MM.1S (cell line): ENCODE measurements at regions not wholly inside any gene's neighbourhood (a gene's known extent, or its start where the extent isn't known, plus 50 kb on each side); places are given as distances from the start of the nearest gene placed in this dataset.

Source experiments
- DNase-seq: peaks from one replicate; pipeline ENCODE4 v3.0.0-alpha.2; 2015
- H2AFZ ChIP-seq: fragments of 300-600 bp; sonication (generic); 2 replicates; pipeline ENCODE4 v1.6.0; 2016; ENCODE audit warnings: antibody characterized with exemption, low read length
- H3F3A ChIP-seq: fragments of 300-600 bp; sonication (generic); 2 replicates; pipeline ENCODE4 v1.6.1; 2016; ENCODE audit warnings: mild to moderate bottlenecking, antibody characterized with exemption, low read length, moderate library complexity, mixed read lengths; ENCODE audit not compliant: insufficient read depth
- H3K27ac ChIP-seq: fragments of 300-600 bp; sonication (generic); 2 replicates; pipeline ENCODE4 v1.5.1; 2016; ENCODE audit warnings: mild to moderate bottlenecking, low read length
- H3K27me3 ChIP-seq: fragments of 300-600 bp; sonication (generic); replicated peaks from 2 replicates; pipeline ENCODE4 v1.6.0; 2016; ENCODE audit warnings: low read length; ENCODE audit not compliant: insufficient read depth
- H3K36me3 ChIP-seq: fragments of 300-600 bp; sonication (generic); replicated peaks from 2 replicates; pipeline ENCODE4 v1.6.1; 2016; ENCODE audit warnings: mild to moderate bottlenecking, low read length, mixed read lengths; ENCODE audit not compliant: insufficient read depth
- H3K4me1 ChIP-seq: fragments of 300-600 bp; sonication (generic); 2 replicates; pipeline ENCODE4 v1.6.1; 2016; ENCODE audit warnings: low read length, mixed read lengths
- H3K4me2 ChIP-seq: fragments of 300-600 bp; sonication (generic); 2 replicates; pipeline ENCODE4 v1.6.0; 2016; ENCODE audit warnings: low read depth, low read length
- H3K4me3 ChIP-seq: fragments of 300-600 bp; sonication (generic); 2 replicates; pipeline ENCODE4 v1.5.1; 2016; ENCODE audit warnings: low read length, mixed read lengths
- H3K79me2 ChIP-seq: fragments of 300-600 bp; sonication (generic); 2 replicates; pipeline ENCODE4 v1.6.1; 2016; ENCODE audit warnings: mixed run types, low read length, mixed read lengths
- H3K9ac ChIP-seq: fragments of 300-600 bp; sonication (generic); 2 replicates; pipeline ENCODE4 v1.6.1; 2016; ENCODE audit warnings: low read length, mixed read lengths
- H3K9me2 ChIP-seq: fragments of 300-600 bp; sonication (generic); replicated peaks from 2 replicates; pipeline ENCODE4 v1.6.1; 2016; ENCODE audit warnings: mild to moderate bottlenecking, low read length, mixed read lengths; ENCODE audit not compliant: insufficient read depth
- H3K9me3 ChIP-seq: fragments of 300-600 bp; sonication (generic); replicated peaks from 2 replicates; pipeline ENCODE4 v1.6.1; 2016; ENCODE audit warnings: mild to moderate bottlenecking, low read length, mixed read lengths; ENCODE audit not compliant: insufficient read depth
- H4K20me1 ChIP-seq: fragments of 300-600 bp; sonication (generic); 2 replicates; pipeline ENCODE4 v1.6.1; 2016; ENCODE audit warnings: mild to moderate bottlenecking, low read length, moderate library complexity, mixed read lengths; ENCODE audit not compliant: insufficient read depth
- CTCF ChIP-seq: fragments of 300-600 bp; sonication (generic); IDR thresholded peaks from 2 replicates; pipeline ENCODE4 v1.5.1; 2016; ENCODE audit warnings: antibody characterized with exemption, low read length, mixed read lengths
- EZH2 ChIP-seq: fragments of 300-600 bp; sonication (generic); optimal IDR thresholded peaks from 2 replicates; pipeline ENCODE3; 2017; ENCODE audit warnings: low read depth, mild to moderate bottlenecking, antibody characterized with exemption, low read length, mixed read lengths
- EZH2phosphoT487 ChIP-seq: fragments of 300-600 bp; sonication (generic); IDR thresholded peaks from 2 replicates; pipeline ENCODE4 v1.6.1; 2018; ENCODE audit warnings: antibody characterized with exemption, low read length

GRCh38 chr5:34519489-34520220, 136.5 kb upstream of the RAI14 start:
- H3K9ac ChIP-seq: no peak overlapping the region
- H3K36me3 ChIP-seq: no peaks in the 10 kb centered on the region
- H3K27ac ChIP-seq: no peak overlapping the region
- H2AFZ ChIP-seq: no peak overlapping the region
- no peak overlapping the region for H3K4me2 ChIP-seq
- H3K9me3 ChIP-seq: no peaks in the 10 kb centered on the region
- no peaks in the 10 kb centered on the region for H3K4me1 ChIP-seq
- no peaks in the 10 kb centered on the region for H4K20me1 ChIP-seq
- H3K9me2 ChIP-seq: no peaks in the 10 kb centered on the region
- H3K4me3 ChIP-seq: no peak overlapping the region
- H3F3A ChIP-seq: no peaks in the 10 kb centered on the region
- no peaks in the 10 kb centered on the region for H3K79me2 ChIP-seq
- no peaks in the 10 kb centered on the region for H3K27me3 ChIP-seq
- TF ChIP-seq CTCF (no peak), EZH2 (no peak), EZH2phosphoT487 (no peak)
- no peak for DNase-seq

GRCh38 chr5:34521628-34522290, 134.4 kb upstream of the RAI14 start:
- no peak overlapping the region for H3K4me3 ChIP-seq
- no peak overlapping the region for H3K27ac ChIP-seq
- H3K4me1 ChIP-seq: peaks cover 7% of the 10 kb centered on the region; the same call in 1 of the 2 replicates
- no peak overlapping the region for H3K4me2 ChIP-seq
- no peak overlapping the region for H2AFZ ChIP-seq
- H3K9ac ChIP-seq: no peak overlapping the region
- no peaks in the 10 kb centered on the region for H3K9me2 ChIP-seq
- no peaks in the 10 kb centered on the region for H4K20me1 ChIP-seq
- H3K27me3 ChIP-seq: no peaks in the 10 kb centered on the region
- no peaks in the 10 kb centered on the region for H3F3A ChIP-seq
- no peaks in the 10 kb centered on the region for H3K79me2 ChIP-seq
- H3K9me3 ChIP-seq: no peaks in the 10 kb centered on the region
- peak; percentile 10 for DNase-seq
- no peaks in the 10 kb centered on the region for H3K36me3 ChIP-seq
- no peak for TF ChIP-seq CTCF
- no peak for TF ChIP-seq EZH2
- no peak for TF ChIP-seq EZH2phosphoT487

GRCh38 chr5:34522599-34523386, 133.3 kb upstream of the RAI14 start:
- H3K79me2 ChIP-seq: no peaks in the 10 kb centered on the region
- H3K9me2 ChIP-seq: no peaks in the 10 kb centered on the region
- no peak overlapping the region for H3K27ac ChIP-seq
- H3K9me3 ChIP-seq: no peaks in the 10 kb centered on the region
- H3K36me3 ChIP-seq: no peaks in the 10 kb centered on the region
- no peaks in the 10 kb centered on the region for H3K27me3 ChIP-seq
- peak; percentile 74 for TF ChIP-seq CTCF
- TF ChIP-seq EZH2phosphoT487: no peak
- no peak overlapping the region for H3K9ac ChIP-seq
- no peaks in the 10 kb centered on the region for H4K20me1 ChIP-seq
- peak; percentile 80 for DNase-seq
- no peak overlapping the region for H3K4me2 ChIP-seq
- H2AFZ ChIP-seq: no peak overlapping the region
- no peaks in the 10 kb centered on the region for H3F3A ChIP-seq
- no peak overlapping the region for H3K4me3 ChIP-seq
- H3K4me1 ChIP-seq: peaks cover 14% of the 10 kb centered on the region
